ENCODE measurements at regions not wholly inside any gene's neighbourhood (a gene's known extent, or its start where the extent isn't known, plus 50 kb on each side); places are given as distances from the start of the nearest gene placed in this dataset.

DNA sequence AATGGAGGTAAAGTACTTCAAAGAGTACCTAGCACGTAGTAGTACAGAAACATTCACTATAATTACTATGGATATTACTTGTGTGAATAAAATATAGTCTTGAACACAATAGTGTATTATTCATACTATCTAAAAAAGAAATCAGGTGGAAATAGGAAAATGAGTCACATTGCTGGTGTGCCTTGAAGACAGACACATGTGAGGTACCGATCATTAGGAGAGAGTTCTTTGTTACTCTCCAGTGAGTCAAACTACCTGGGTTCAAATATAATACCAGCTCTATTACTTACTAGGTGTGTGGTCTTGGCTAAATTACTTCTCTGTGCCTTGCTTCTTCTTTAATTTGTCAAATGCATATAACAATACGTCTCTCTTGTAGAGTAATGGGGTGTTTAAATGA, 50.8 kb upstream of the BEND6 start:
- intact Hi-C loops (cut with micrococcal nuclease) = loop anchor here (1.0 to 10.0 kb wide), 4 partner anchors 117 to 412 kb away; partner anchors contain the start of genes BAG2 and ZNF451
- TF ChIP-seq SIN3A (IDR thresholded peaks at IDR 0.05; ENCODE audit: low read depth) = no peak; the same call in 1 of the 2 replicates
- peak; percentile 53; the same call in 1 of the 2 replicates for TF ChIP-seq SP1 (IDR thresholded peaks at IDR 0.05; ENCODE audit: low read depth)
- TF ChIP-seq FOSL1 (IDR thresholded peaks at IDR 0.05; ENCODE audit: low read depth) = peak; percentile 62
- no peak for TF ChIP-seq ZNF274 (IDR thresholded peaks at IDR 0.05; ENCODE audit: low read depth, low read length)
- peak; percentile 53 for TF ChIP-seq JUND (IDR thresholded peaks at IDR 0.05)
- TF ChIP-seq, protein P1, sequence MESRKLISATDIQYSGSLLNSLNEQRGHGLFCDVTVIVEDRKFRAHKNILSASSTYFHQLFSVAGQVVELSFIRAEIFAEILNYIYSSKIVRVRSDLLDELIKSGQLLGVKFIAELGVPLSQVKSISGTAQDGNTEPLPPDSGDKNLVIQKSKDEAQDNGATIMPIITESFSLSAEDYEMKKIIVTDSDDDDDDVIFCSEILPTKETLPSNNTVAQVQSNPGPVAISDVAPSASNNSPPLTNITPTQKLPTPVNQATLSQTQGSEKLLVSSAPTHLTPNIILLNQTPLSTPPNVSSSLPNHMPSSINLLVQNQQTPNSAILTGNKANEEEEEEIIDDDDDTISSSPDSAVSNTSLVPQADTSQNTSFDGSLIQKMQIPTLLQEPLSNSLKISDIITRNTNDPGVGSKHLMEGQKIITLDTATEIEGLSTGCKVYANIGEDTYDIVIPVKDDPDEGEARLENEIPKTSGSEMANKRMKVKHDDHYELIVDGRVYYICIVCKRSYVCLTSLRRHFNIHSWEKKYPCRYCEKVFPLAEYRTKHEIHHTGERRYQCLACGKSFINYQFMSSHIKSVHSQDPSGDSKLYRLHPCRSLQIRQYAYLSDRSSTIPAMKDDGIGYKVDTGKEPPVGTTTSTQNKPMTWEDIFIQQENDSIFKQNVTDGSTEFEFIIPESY (IDR thresholded peaks at IDR 0.05; ENCODE audit: extremely low read depth, insufficient replicate concordance, low read length) = no peak
- no peaks in the 10 kb centered on the region for H3K9me3 ChIP-seq (ENCODE audit: control insufficient read depth in 1 of 2, insufficient read depth in 1 of 2, low read depth in 1 of 2, low read length in 2 of 2)
- H3K36me3 ChIP-seq (ENCODE audit: control insufficient read depth in 1 of 2, insufficient read depth in 2 of 2, low read length in 2 of 2) = peaks cover 0 to 10% of the 10 kb centered on the region in 2 experiments; a peak in 3 of 4 replicates
- no peak overlapping the region for H3K4me3 ChIP-seq (replicated peaks in 1 of 2; ENCODE audit: low read depth in 1 of 2, low read length in 2 of 2)
- DNase-seq (ENCODE audit: low read depth, low spot score) = no peak
- no peak overlapping the region for H3K9ac ChIP-seq (ENCODE audit: low read length)
- H3K27ac ChIP-seq (ENCODE audit: low read depth, low read length) = peak overlapping the region; percentile 48; the same call in 1 of the 2 replicates
- no TSS peak for BruUV-seq (replicated peaks)
- peak overlapping the region; percentile 46 for H3K4me2 ChIP-seq (ENCODE audit: low read length)
- POLR2A ChIA-PET = interaction anchor here (1.1 kb wide), 1 partner anchor 51 kb away, joined by 5 read pairs; the partner anchor contains the start of gene BEND6
- no peaks in the 10 kb centered on the region for H3K9me2 ChIP-seq (ENCODE audit: insufficient read depth)
- H3K4me1 ChIP-seq (ENCODE audit: control insufficient read depth in 1 of 2, insufficient read depth in 2 of 2, low read length in 2 of 2) = peaks cover 36 to 59% of the 10 kb centered on the region in 2 experiments
- H3K27me3 ChIP-seq (ENCODE audit: insufficient read depth, low read length) = no peaks in the 10 kb centered on the region
- peaks cover 42% of the 10 kb centered on the region for H3K79me2 ChIP-seq (ENCODE audit: insufficient read depth, low read length)
- CTCF ChIA-PET = interaction anchor here (0.6 to 4.2 kb wide), 34 partner anchors 8 to 421 kb away, joined by 3 to 55 read pairs (median 4); partner anchors contain the start of genes BAG2, BEND6 and PRIM2
- H4K20me1 ChIP-seq (ENCODE audit: insufficient read depth) = no peaks in the 10 kb centered on the region
- RAD21 ChIA-PET (ENCODE audit: low non-redundant PET in 1 of 2, low total read pairs in 2 of 2, uncharacterized antibody in 2 of 2, unreplicated experiment in 2 of 2) = interaction anchor here (0.6 to 2.7 kb wide), 6 partner anchors 21 to 413 kb away, joined by 3 to 13 read pairs (median 4); partner anchors contain the start of gene BEND6 (in 2 of the 2)
- ATAC-seq = peak; percentile 56
- no peak overlapping the region for H2AFZ ChIP-seq (ENCODE audit: low read depth, low read length, poor library complexity, severe bottlenecking)
